ENCODE measurements at regions not wholly inside any gene's neighbourhood (a gene's known extent, or its start where the extent isn't known, plus 50 kb on each side); places are given as distances from the start of the nearest gene placed in this dataset.
"Not testable (repeated sequence)": the region's sequence is repeated elsewhere in the genome, so short reads cannot be mapped to it uniquely, and the experiment has no call there.

- H2BK12ac ChIP-seq (ENCODE audit: insufficient read length, low read depth, low read length): no peak overlapping the region
- no peak overlapping the region for H3K4ac ChIP-seq (ENCODE audit: low read depth, low read length)
- DNase-seq: no peak
- H3K36me3 Mint-ChIP-seq (ENCODE audit: insufficient read depth in 1 of 3, low read depth in 3 of 3): peaks cover 0 to 4% (median 0%) of the 10 kb centered on the region in 3 experiments; a peak in 1 of 7 replicates
- no CpG with 5 or more reads among the region's 16 CpGs for WGBS (ENCODE audit: extremely low coverage, insufficient read length, low lambda C conversion rate)
- H3K27ac ChIP-seq (ENCODE audit: insufficient read length, low read depth, low read length): no peak overlapping the region
- H3K9me3 ChIP-seq (ENCODE audit: control insufficient read depth, low read depth, low read length): no peaks in the 10 kb centered on the region
- no peaks in the 10 kb centered on the region for H3K79me2 ChIP-seq (ENCODE audit: insufficient read depth, low read length)
- no peak overlapping the region for H3K56ac ChIP-seq (ENCODE audit: insufficient read length, low read depth, low read length)
- H3K4me2 ChIP-seq (ENCODE audit: insufficient read depth, insufficient read length, low read length): no peak overlapping the region
- H2BK15ac ChIP-seq (ENCODE audit: low read depth, low read length): no peak overlapping the region
- H2AK5ac ChIP-seq (ENCODE audit: insufficient read length, low read length): no peak overlapping the region
- no peak overlapping the region for H3K9ac ChIP-seq (ENCODE audit: extremely low read depth, insufficient read length, low read length)
- no peak overlapping the region for H4K91ac ChIP-seq (ENCODE audit: insufficient read length, low read depth, low read length)
- peaks cover 17% of the 10 kb centered on the region for H3K27me3 Mint-ChIP-seq (ENCODE audit: low read depth)
- no peak overlapping the region for H3K4me3 Mint-ChIP-seq
- H3K79me1 ChIP-seq (ENCODE audit: insufficient read depth, low read depth, low read length, poor library complexity, severe bottlenecking): no peaks in the 10 kb centered on the region
- TF ChIP-seq CTCF (conservative IDR thresholded peaks at IDR 0.05): no peak
- H3K27me3 ChIP-seq (ENCODE audit: insufficient read depth, low read length): no peaks in the 10 kb centered on the region
- H3T11ph ChIP-seq (ENCODE audit: low read length): no peak overlapping the region
- H3K23me2 ChIP-seq (ENCODE audit: insufficient read length, low read depth, low read length, poor library complexity, severe bottlenecking): no peaks in the 10 kb centered on the region
- no peak overlapping the region for H2BK120ac ChIP-seq (ENCODE audit: low read depth, low read length, poor library complexity, severe bottlenecking)
- H2BK20ac ChIP-seq (ENCODE audit: low read depth, low read length, poor library complexity, severe bottlenecking): no peak overlapping the region
- no peak overlapping the region for H3K23ac ChIP-seq (ENCODE audit: insufficient read length, low read depth, low read length)
- H4K5ac ChIP-seq (ENCODE audit: insufficient read length, low read depth, low read length): no peak overlapping the region
- H3K27ac Mint-ChIP-seq: no peak overlapping the region
- no peaks in the 10 kb centered on the region for H4K20me1 ChIP-seq (ENCODE audit: control insufficient read depth, insufficient read depth, insufficient read length)
- peaks cover 0 to 2% of the 10 kb centered on the region in 2 experiments; a peak in 3 of 5 replicates for H3K9me3 Mint-ChIP-seq
- no peak overlapping the region for H4K8ac ChIP-seq (replicated peaks; ENCODE audit: insufficient read length, low read depth, low read length)
- no peak overlapping the region for H2AFZ ChIP-seq (ENCODE audit: low read length)
- H3K14ac ChIP-seq (ENCODE audit: insufficient read depth, low read length): no peak overlapping the region
- H2BK5ac ChIP-seq (ENCODE audit: insufficient read length, low read length): no peak overlapping the region
- H3K4me1 ChIP-seq (ENCODE audit: insufficient read depth, low read length): no peaks in the 10 kb centered on the region
- H3K18ac ChIP-seq (ENCODE audit: insufficient read length, low read depth, low read length): no peak overlapping the region
- peaks cover 20% of the 10 kb centered on the region in 2 experiments for H3K4me1 Mint-ChIP-seq
Measured at GRCh38 chr18:76613053-76613754, 118.2 kb upstream of the ZNF516 start.

GRCh38 chr18:76611750-76612045 is 116.7 kb upstream of the ZNF516 start:
- H2BK15ac ChIP-seq (ENCODE audit: low read depth, low read length); H4K5ac ChIP-seq (ENCODE audit: insufficient read length, low read depth, low read length); H2AK5ac ChIP-seq (ENCODE audit: insufficient read length, low read length); H3K4me2 ChIP-seq (ENCODE audit: insufficient read depth, insufficient read length, low read length); H3K4me1 ChIP-seq (ENCODE audit: insufficient read depth, low read length); H2BK120ac ChIP-seq (ENCODE audit: low read depth, low read length, poor library complexity, severe bottlenecking); H3K79me1 ChIP-seq (ENCODE audit: insufficient read depth, low read depth, low read length, poor library complexity, severe bottlenecking); H3K9me3 ChIP-seq (ENCODE audit: control insufficient read depth, low read depth, low read length); H3K27me3 Mint-ChIP-seq (ENCODE audit: low read depth); H3K27me3 ChIP-seq (ENCODE audit: insufficient read depth, low read length); H2BK12ac ChIP-seq (ENCODE audit: insufficient read length, low read depth, low read length); H3K27ac ChIP-seq (ENCODE audit: insufficient read length, low read depth, low read length); DNase-seq; H2BK20ac ChIP-seq (ENCODE audit: low read depth, low read length, poor library complexity, severe bottlenecking); H3K23ac ChIP-seq (ENCODE audit: insufficient read length, low read depth, low read length); H3K56ac ChIP-seq (ENCODE audit: insufficient read length, low read depth, low read length); H3K9me3 Mint-ChIP-seq; H2BK5ac ChIP-seq (ENCODE audit: insufficient read length, low read length); H3K9ac ChIP-seq (ENCODE audit: extremely low read depth, insufficient read length, low read length); H4K20me1 ChIP-seq (ENCODE audit: control insufficient read depth, insufficient read depth, insufficient read length); H2AFZ ChIP-seq (ENCODE audit: low read length); H3K4ac ChIP-seq (ENCODE audit: low read depth, low read length); H3K23me2 ChIP-seq (ENCODE audit: insufficient read length, low read depth, low read length, poor library complexity, severe bottlenecking); H3K18ac ChIP-seq (ENCODE audit: insufficient read length, low read depth, low read length); H3K36me3 Mint-ChIP-seq (ENCODE audit: insufficient read depth in 1 of 3, low read depth in 3 of 3); H4K8ac ChIP-seq (replicated peaks; ENCODE audit: insufficient read length, low read depth, low read length); H3T11ph ChIP-seq (ENCODE audit: low read length); H4K91ac ChIP-seq (ENCODE audit: insufficient read length, low read depth, low read length); H3K4me3 Mint-ChIP-seq; H3K79me2 ChIP-seq (ENCODE audit: insufficient read depth, low read length); H3K14ac ChIP-seq (ENCODE audit: insufficient read depth, low read length): not testable (repeated sequence)
- H3K4me1 Mint-ChIP-seq: peaks cover 15 to 16% of the 10 kb centered on the region in 2 experiments
- H3K27ac Mint-ChIP-seq: 0 out of 7 replicates have a peak overlapping the region, but pooled peaks of 1 of the 3 experiments have one; percentile 1
- WGBS (ENCODE audit: extremely low coverage, insufficient read length, low lambda C conversion rate): no CpG with 5 or more reads among the region's 26 CpGs
